ENCODE measurements at regions not wholly inside any gene's neighbourhood (a gene's known extent, or its start where the extent isn't known, plus 50 kb on each side); places are given as distances from the start of the nearest gene placed in this dataset.
A peak's percentile ranks its signal among the peaks of the same experiment; 100 is the strongest.
"Not testable (repeated sequence)": the region's sequence is repeated elsewhere in the genome, so short reads cannot be mapped to it uniquely, and the experiment has no call there.

DNA sequence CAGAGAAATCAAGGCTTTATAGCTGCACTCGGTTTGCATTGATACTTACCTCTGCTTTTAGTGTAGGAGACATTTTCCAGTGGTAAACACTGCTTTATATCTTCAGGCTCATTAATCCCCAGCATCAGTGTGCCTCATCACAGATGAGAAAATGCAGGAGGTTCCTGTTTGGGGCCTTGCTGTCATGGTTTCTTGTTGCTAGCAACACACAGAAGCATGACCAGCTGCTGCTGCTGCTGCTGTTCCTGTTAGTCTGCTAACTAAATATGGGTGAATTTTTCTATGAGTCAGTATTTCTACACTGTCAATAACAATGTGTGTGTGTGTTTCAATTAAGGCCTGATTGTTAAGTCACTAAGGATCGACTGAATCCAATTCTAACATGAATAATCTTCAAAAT is 85.8 kb upstream of the RGS1 start:
- DNase-seq (ENCODE audit: low read depth) = peak; percentile 95
- no peak overlapping the region for H3K4me3 ChIP-seq (ENCODE audit: low read length)
- TF ChIP-seq, protein P1, sequence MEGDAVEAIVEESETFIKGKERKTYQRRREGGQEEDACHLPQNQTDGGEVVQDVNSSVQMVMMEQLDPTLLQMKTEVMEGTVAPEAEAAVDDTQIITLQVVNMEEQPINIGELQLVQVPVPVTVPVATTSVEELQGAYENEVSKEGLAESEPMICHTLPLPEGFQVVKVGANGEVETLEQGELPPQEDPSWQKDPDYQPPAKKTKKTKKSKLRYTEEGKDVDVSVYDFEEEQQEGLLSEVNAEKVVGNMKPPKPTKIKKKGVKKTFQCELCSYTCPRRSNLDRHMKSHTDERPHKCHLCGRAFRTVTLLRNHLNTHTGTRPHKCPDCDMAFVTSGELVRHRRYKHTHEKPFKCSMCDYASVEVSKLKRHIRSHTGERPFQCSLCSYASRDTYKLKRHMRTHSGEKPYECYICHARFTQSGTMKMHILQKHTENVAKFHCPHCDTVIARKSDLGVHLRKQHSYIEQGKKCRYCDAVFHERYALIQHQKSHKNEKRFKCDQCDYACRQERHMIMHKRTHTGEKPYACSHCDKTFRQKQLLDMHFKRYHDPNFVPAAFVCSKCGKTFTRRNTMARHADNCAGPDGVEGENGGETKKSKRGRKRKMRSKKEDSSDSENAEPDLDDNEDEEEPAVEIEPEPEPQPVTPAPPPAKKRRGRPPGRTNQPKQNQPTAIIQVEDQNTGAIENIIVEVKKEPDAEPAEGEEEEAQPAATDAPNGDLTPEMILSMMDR (IDR thresholded peaks at IDR 0.05; ENCODE audit: insufficient read depth, low read depth, low read length, missing control alignments) = no peak

DNA sequence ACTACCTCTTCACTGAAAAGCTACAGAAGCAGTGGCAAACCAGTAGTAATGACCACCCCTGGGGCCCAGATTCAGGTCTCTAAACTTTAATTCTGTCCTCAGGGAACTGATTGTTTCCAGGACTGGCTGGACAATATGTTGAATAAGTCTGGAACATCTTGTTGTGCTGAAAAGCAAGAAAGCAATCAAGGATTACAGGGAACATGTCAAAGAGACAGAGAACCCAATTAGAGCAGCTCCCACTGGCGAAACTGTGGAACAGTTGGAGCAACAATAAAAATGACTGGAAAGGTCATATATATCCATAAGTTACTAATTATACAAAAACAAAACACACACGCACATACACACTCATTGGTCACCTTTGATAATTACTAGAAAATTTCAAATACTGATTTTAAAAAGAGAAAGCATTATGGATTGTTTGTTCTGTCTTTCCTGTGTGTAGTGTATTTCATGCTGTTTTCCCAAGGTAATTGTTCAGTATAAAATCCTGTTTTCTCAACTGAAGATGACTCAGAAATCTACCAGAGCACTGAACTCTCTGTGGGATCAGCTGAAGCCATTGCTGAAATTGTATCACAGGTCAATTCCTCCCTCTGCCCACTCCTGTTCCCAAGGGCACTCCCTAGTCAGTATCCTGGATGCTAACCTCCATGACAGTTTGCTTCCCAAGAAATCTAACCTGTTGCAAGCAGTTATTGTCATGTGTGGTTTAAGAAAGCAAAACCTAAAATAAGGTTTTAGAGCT is 83.6 kb upstream of the RGS1 start:
- DNase-seq (ENCODE audit: low read depth) = peak; percentile 17
- H3K4me3 ChIP-seq (ENCODE audit: low read length) = no peak overlapping the region
- TF ChIP-seq, protein P1 (IDR thresholded peaks at IDR 0.05; ENCODE audit: insufficient read depth, low read depth, low read length, missing control alignments) = no peak

DNA sequence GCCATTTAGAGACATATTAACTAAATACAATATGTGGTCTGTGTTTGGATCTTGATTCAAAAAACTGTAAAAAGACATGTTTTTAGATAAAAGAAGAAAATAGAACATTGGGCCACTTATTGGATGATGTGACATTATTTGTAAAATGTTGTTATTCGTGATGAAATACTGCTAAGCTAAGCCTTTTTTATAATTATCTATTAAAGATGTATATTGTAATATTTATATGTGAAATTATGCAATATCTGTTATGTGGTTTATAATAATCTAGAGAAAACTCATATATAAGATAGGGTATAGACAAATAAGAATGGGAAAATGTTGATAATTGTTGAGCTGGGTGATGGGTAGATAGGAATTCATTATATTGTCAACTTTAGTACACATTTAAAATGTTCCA is 82.0 kb upstream of the RGS1 start:
- H3K4me3 ChIP-seq (ENCODE audit: low read length) = no peak overlapping the region
- TF ChIP-seq, protein P1 (IDR thresholded peaks at IDR 0.05; ENCODE audit: insufficient read depth, low read depth, low read length, missing control alignments) = no peak
- no peak for DNase-seq (ENCODE audit: low read depth)

DNA sequence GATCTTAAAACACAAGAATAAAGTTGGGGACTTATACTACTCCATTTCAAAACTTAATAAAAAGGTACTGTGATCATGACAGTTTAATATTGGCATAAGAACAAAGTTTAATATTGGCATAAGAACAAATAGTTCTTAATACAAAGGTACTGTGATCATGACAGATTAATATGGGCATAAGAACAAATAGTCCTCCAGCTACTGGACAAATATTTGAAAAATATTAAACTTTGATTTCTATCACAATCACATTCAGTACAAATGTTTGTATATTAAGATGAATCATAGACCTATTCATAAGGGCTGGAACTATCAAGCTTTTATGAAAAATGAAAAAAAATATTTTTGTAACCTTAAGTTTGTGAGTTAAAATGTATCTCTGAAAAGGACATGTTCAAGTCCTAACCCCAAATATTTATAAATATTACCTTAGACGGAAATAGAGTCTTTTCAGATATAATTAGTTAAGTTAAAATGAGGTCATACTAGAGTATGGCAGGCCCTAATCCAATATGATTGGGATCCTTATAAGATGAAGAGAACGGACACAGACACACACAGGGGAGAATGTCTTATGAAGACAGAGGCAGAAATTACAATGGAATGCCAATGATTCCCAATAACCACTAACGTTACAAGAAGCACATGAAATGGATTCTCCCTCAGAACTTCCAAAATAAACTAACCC is 79.1 kb upstream of the RGS1 start:
- TF ChIP-seq, protein P1 (IDR thresholded peaks at IDR 0.05; ENCODE audit: insufficient read depth, low read depth, low read length, missing control alignments) = no peak
- no peak for DNase-seq (ENCODE audit: low read depth)
- no peak overlapping the region for H3K4me3 ChIP-seq (ENCODE audit: low read length)

DNA sequence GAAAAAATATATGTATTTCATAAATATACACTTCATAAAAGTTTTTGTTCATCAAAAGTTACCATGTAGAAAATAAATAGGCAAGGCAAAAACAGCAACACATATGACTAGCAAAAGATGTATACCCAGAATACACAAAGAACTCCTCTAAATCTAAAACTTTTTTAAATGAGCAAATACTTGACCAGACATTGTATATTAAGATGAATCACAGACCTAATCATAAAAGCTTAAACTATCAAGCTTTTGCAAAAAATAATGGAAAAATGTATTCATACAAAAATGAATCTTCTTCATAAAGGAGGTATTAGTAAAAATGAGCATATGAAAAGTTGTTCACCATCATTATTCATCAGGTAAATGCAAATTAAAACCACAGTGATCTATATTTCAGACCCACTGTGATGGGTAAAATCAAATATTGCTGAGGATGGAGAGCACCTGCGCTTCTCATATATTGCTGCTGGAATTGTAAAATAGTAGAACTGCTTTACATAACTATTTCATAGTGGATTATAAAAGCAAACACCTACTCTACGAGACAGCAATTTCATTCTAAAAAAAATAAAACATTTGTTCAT is 78.3 kb upstream of the RGS1 start:
- no peak overlapping the region for H3K4me3 ChIP-seq (ENCODE audit: low read length)
- DNase-seq (ENCODE audit: low read depth) = no peak
- TF ChIP-seq, protein P1 (IDR thresholded peaks at IDR 0.05; ENCODE audit: insufficient read depth, low read depth, low read length, missing control alignments) = no peak

- not testable (repeated sequence) for H3K4me3 ChIP-seq (ENCODE audit: low read length); DNase-seq (ENCODE audit: low read depth)
Observed at GRCh38 chr1:192498092-192498491, 77.5 kb upstream of the RGS1 start.

- not testable (repeated sequence) for H3K4me3 ChIP-seq (ENCODE audit: low read length); DNase-seq (ENCODE audit: low read depth)
Observed at GRCh38 chr1:192499061-192499581, 76.5 kb upstream of the RGS1 start.

DNA sequence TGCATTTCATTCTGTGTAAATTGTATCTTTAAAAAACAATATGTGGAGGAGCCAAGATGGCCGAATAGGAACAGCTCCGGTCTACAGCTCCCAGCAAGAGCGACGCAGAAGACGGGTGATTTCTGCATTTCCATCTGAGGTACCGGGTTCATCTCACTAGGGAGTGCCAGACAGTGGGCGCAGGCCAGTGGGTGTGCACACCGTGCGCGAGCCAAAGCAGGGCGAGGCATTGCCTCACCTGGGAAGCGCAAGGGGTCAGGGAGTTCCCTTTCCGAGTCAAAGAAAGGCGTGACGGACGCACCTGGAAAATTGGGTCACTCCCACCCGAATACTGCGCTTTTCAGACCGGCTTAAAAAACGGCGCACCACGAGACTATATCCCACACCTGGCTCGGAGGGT is 75.0 kb upstream of the RGS1 start:
- not testable (repeated sequence) for H3K4me3 ChIP-seq (ENCODE audit: low read length); DNase-seq (ENCODE audit: low read depth)
